ENCODE measurements at regions not wholly inside any gene's neighbourhood (a gene's known extent, or its start where the extent isn't known, plus 50 kb on each side); places are given as distances from the start of the nearest gene placed in this dataset.

DNA sequence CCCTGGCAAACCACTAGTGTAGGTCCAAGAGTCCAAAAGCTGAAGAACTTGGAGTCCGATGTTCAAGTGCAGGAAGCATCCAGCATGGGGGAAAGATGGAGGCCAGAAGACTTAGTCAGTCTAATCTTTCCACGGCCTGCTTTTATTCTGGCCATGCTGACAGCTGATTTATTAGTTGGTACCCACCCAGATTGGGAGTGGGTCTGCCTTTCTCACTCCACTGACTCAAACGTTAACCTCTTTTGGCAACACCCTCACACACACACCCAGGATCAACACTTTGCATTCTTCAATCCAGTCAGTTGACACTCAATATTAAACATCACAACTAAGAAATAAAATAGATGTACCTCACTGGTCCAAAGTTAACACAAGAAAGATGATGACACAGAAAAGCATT, 134.8 kb upstream of the GABRA2 start (continued):
- no peak for TF ChIP-seq REST (IDR thresholded peaks at IDR 0.05)

DNA sequence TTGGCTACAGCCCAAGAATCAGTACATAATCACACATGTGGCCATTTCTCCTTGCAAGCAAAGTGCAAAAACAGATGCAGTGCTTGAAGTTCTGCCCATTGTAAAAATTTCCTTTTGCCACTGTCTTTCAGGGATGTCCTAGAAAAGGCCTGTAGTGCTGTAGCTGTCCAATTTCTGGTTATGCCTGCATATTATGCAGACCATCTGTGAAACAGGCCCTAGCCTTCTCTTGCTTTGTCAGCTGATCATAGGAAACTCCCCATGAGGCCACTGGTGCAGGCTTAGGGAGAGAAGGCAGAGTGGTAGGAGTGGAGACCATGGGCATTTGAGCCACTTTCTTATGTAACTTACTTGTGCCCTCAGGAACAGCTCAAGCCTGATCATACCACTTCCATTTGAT, 130.4 kb upstream of the GABRA2 start:
- H3K4me1 ChIP-seq (ENCODE audit: control insufficient read depth in 4 of 4, insufficient read depth in 4 of 4, low read length in 3 of 4), result no peaks in the 10 kb centered on the region
- no peak for TF ChIP-seq CTCF (IDR thresholded peaks at IDR 0.05; ENCODE audit: low read depth, low read length, missing input control)
- TF ChIP-seq HNF4A (conservative IDR thresholded peaks at IDR 0.05), result no peak
- TF ChIP-seq GABPA (IDR thresholded peaks at IDR 0.05 in 1 of 2, conservative IDR thresholded peaks at IDR 0.05 in 1 of 2), result no peak
- TF ChIP-seq FOXA2 (IDR thresholded peaks at IDR 0.05), result no peak
- TF ChIP-seq FOXA1 (IDR thresholded peaks at IDR 0.05), result no peak
- no peak for TF ChIP-seq RXRA (IDR thresholded peaks at IDR 0.05)
- TF ChIP-seq TAF1 (conservative IDR thresholded peaks at IDR 0.05), result no peak
- TF ChIP-seq, protein P1, sequence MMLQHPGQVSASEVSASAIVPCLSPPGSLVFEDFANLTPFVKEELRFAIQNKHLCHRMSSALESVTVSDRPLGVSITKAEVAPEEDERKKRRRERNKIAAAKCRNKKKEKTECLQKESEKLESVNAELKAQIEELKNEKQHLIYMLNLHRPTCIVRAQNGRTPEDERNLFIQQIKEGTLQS (IDR thresholded peaks at IDR 0.05), result no peak
- TF ChIP-seq SP1 (IDR thresholded peaks at IDR 0.05), result no peak
- no peak overlapping the region for H3K9ac ChIP-seq (ENCODE audit: low read depth in 1 of 2, low read length in 2 of 2)
- H3K27ac ChIP-seq (ENCODE audit: low read depth in 1 of 2, low read length in 2 of 2), result no peak overlapping the region
- no peak for DNase-seq (ENCODE audit: low spot score)
- H3K9me3 ChIP-seq (ENCODE audit: control insufficient read depth in 4 of 4, low read length in 3 of 4), result peaks cover 0 to 4% (median 0%) of the 10 kb centered on the region in 4 donors
- no peak overlapping the region for H3K4me3 ChIP-seq (ENCODE audit: low read depth in 1 of 3, low read length in 3 of 3)
- H3K27me3 ChIP-seq (ENCODE audit: control insufficient read depth in 4 of 4, insufficient read depth in 4 of 4, low read length in 3 of 4), result no peaks in the 10 kb centered on the region
- no peaks in the 10 kb centered on the region for H3K36me3 ChIP-seq (ENCODE audit: control insufficient read depth in 4 of 4, insufficient read depth in 3 of 4, low read depth in 1 of 4, low read length in 3 of 4)

GRCh38 chr4:46515940-46516339, 126.0 kb upstream of the GABRA2 start:
- H3K27me3 ChIP-seq (ENCODE audit: control insufficient read depth in 4 of 4, insufficient read depth in 4 of 4, low read length in 3 of 4), result no peaks in the 10 kb centered on the region
- 78% methylated on average over 2 of the region's 2 CpGs for WGBS
- no peak overlapping the region for H3K4me3 ChIP-seq (ENCODE audit: low read depth in 1 of 3, low read length in 3 of 3)
- no peak overlapping the region for H3K9ac ChIP-seq (ENCODE audit: low read depth in 1 of 2, low read length in 2 of 2)
- H3K36me3 ChIP-seq (ENCODE audit: control insufficient read depth in 4 of 4, insufficient read depth in 3 of 4, low read depth in 1 of 4, low read length in 3 of 4), result no peaks in the 10 kb centered on the region
- no peak overlapping the region for H3K27ac ChIP-seq (ENCODE audit: low read depth in 1 of 2, low read length in 2 of 2)
- no peak for DNase-seq (ENCODE audit: low spot score)
- H3K9me3 ChIP-seq (ENCODE audit: control insufficient read depth in 4 of 4, low read length in 3 of 4), result no peaks in the 10 kb centered on the region
- TF ChIP-seq RXRA (IDR thresholded peaks at IDR 0.05) (no peak), HNF4A (conservative IDR thresholded peaks at IDR 0.05) (no peak), GABPA (IDR thresholded peaks at IDR 0.05 in 1 of 2, conservative IDR thresholded peaks at IDR 0.05 in 1 of 2) (no peak), SP1 (IDR thresholded peaks at IDR 0.05) (no peak), YY1 (IDR thresholded peaks at IDR 0.05) (no peak), RAD21 (IDR thresholded peaks at IDR 0.05) (no peak)
- TF ChIP-seq, protein P1 (IDR thresholded peaks at IDR 0.05), result no peak
- TF ChIP-seq, protein P2, sequence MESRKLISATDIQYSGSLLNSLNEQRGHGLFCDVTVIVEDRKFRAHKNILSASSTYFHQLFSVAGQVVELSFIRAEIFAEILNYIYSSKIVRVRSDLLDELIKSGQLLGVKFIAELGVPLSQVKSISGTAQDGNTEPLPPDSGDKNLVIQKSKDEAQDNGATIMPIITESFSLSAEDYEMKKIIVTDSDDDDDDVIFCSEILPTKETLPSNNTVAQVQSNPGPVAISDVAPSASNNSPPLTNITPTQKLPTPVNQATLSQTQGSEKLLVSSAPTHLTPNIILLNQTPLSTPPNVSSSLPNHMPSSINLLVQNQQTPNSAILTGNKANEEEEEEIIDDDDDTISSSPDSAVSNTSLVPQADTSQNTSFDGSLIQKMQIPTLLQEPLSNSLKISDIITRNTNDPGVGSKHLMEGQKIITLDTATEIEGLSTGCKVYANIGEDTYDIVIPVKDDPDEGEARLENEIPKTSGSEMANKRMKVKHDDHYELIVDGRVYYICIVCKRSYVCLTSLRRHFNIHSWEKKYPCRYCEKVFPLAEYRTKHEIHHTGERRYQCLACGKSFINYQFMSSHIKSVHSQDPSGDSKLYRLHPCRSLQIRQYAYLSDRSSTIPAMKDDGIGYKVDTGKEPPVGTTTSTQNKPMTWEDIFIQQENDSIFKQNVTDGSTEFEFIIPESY (IDR thresholded peaks at IDR 0.05), result no peak
- H3K4me1 ChIP-seq (ENCODE audit: control insufficient read depth in 4 of 4, insufficient read depth in 4 of 4, low read length in 3 of 4), result no peaks in the 10 kb centered on the region
